Pancreas (tissue), 10 donors: ENCODE measurements at regions not wholly inside any gene's neighbourhood (a gene's known extent, or its start where the extent isn't known, plus 50 kb on each side); places are given as distances from the start of the nearest gene placed in this dataset.

Experiments
- ATAC-seq, 4 donors: fragments of 200-7000 bp; cut with Tn5 transposase; one replicate each; pipeline versions ENCODE4 v1.8.0 to v1.9.1; 2020; ENCODE audit warnings: mild to moderate bottlenecking in 4 of 4, moderate library complexity in 4 of 4
- DNase-seq, 6 donors: peaks; one replicate each; pipeline ENCODE4 v3.0.0-alpha.2; 2020
- FAIRE-seq: peaks from 2 replicates; lab custom pipeline; 2012; peaks lifted over from hg19 to GRCh38; lab: Jason Lieb, UNC
- H3K27ac ChIP-seq, 4 donors: fragments of 200-600 bp; sonication (generic); 1 replicate in 3 of 4; 2 replicates in 1 of 4; pipeline versions ENCODE4 v1.5.0 to v1.8.0; 2020
- H3K27me3 ChIP-seq, 4 donors: fragments of 200-600 bp; one replicate each; pipeline ENCODE4 v1.8.0; 2021
- H3K36me3 ChIP-seq, 3 donors: fragments of 200-600 bp; sonication (generic) in 1 of 3; one replicate each; pipeline versions ENCODE4 v1.5.0 to v1.8.0; 2020 to 2021
- H3K4me1 ChIP-seq, 3 donors: fragments of 200-600 bp; one replicate each; pipeline ENCODE4 v1.8.0; 2021
- H3K4me3 ChIP-seq, 4 donors: fragments of 200-600 bp; sonication (generic) in 2 of 4; one replicate each; pipeline versions ENCODE4 v1.5.0 to v1.8.0; 2020 to 2021
- H3K9me3 ChIP-seq, 4 donors: fragments of 200-600 bp; one replicate each; pipeline ENCODE4 v1.8.0; 2021
- WGBS, 2 donors: extraction: QIAGEN DNeasy Blood & Tissue Kit; methylation state at CpG; one replicate each; pipeline ENCODE4 v1.1.7; 2013; 5-methylcytosine and 5-hydroxymethylcytosine counted together
- intact Hi-C, 3 donors: fragments of 100-400 bp; cut with DNase I; formaldehyde crosslinking; loops; one replicate each; pipeline versions ENCODE4 v1.11.1 to v1.14.2; 2022
- TF ChIP-seq, protein P1 (sequence below), 4 donors: fragments of 200-600 bp; sonication (generic) in 3 of 4; IDR thresholded peaks; one replicate each; pipeline versions ENCODE4 v1.5.0 to v1.8.0; 2021; ENCODE audit warnings: antibody characterized with exemption in 4 of 4
- donor health status: healthy with polysubstance abuse.
- donor health status: DM: no; HTN: no; CAD: no; lungs with moderate emphysema.
- donor health status: DM: no; HTN: no; CAD: no.
- donor health status: control.
- donor health status: control.
- donor health status: Bipolar disorder and iron deficiency.
- donor health status: DM: yes; HTN: yes; CAD: no.
- donor health status: DM: no; HTN: no; CAD: no.
- donor health status: DM: no; HTN: no; CAD: no.
- donor health status: DM: yes; HTN: yes; CAD: no.

DNA sequence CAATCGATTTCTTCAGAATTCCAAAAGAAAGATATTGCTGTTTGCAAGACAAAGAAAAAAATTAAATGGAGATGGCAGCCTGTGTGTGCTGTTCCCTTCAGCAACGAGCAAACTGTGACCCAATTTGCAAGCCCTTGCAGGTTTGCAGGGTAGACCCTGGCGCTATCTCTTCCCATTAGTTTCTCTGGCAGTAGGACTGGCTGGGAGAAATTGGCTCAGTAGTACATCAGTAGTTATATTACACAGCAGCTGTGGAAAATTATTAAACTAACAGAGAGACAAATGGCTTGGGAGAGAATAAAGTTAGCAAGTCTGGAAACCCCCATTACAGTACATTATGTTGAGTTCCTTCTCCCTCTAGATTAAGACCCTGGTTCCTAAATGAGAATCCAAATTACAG is 116.4 kb upstream of the ITGB1 start:
- no peak overlapping the region for H3K4me3 ChIP-seq
- no peaks in the 10 kb centered on the region for H3K9me3 ChIP-seq
- intact Hi-C loops, result no loop called here
- TF ChIP-seq, protein P1, sequence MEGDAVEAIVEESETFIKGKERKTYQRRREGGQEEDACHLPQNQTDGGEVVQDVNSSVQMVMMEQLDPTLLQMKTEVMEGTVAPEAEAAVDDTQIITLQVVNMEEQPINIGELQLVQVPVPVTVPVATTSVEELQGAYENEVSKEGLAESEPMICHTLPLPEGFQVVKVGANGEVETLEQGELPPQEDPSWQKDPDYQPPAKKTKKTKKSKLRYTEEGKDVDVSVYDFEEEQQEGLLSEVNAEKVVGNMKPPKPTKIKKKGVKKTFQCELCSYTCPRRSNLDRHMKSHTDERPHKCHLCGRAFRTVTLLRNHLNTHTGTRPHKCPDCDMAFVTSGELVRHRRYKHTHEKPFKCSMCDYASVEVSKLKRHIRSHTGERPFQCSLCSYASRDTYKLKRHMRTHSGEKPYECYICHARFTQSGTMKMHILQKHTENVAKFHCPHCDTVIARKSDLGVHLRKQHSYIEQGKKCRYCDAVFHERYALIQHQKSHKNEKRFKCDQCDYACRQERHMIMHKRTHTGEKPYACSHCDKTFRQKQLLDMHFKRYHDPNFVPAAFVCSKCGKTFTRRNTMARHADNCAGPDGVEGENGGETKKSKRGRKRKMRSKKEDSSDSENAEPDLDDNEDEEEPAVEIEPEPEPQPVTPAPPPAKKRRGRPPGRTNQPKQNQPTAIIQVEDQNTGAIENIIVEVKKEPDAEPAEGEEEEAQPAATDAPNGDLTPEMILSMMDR (IDR thresholded peaks at IDR 0.05), result no peak
- FAIRE-seq (no peak), ATAC-seq (peak in 3 of 4 donors; percentile 45 to 71 (median 66)), DNase-seq (no peak)
- 49% methylated on average over 3 of the region's 3 CpGs for WGBS, 2 donors
- H3K4me1 ChIP-seq, result no peaks in the 10 kb centered on the region
- peak overlapping the region in 2 of 4 donors; percentile 13 to 52 for H3K27ac ChIP-seq
- H3K27me3 ChIP-seq, result no peaks in the 10 kb centered on the region
- no peaks in the 10 kb centered on the region for H3K36me3 ChIP-seq

DNA sequence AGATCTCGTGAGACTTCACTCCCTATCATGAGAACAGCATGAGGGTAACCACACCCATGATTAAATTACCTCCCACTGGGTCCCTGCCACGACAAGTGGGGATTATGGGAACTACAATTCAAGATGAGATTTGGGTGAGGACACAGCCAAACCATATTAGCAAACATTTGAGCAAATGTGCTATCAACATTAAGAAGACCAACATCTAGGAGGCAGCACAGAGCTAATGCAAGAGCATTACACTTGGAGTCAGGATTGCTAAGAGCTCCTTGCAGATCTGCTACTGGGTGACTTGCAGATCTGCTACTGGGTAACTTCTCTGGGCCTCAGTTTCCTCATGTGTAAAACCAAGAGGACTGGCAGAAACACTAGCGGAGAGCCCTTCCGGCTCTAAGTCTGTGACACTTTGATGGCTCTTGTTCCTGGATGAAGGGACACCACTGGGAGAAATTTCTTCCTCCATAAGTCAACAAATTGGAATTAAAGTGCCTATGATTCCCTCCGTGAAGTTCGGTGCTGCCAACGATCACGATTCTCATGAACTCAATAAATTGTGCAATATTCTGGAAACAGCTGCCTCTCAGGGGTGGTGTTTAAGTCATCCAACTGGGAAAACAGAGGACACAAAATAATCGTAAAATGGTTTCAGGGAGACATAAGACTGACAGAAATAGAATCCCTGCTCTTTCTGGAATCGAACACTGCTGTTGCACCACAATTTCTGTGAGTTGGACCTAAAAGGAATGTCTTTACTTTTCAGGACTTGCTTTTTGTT is 115.8 kb upstream of the ITGB1 start:
- no peak for FAIRE-seq

DNA sequence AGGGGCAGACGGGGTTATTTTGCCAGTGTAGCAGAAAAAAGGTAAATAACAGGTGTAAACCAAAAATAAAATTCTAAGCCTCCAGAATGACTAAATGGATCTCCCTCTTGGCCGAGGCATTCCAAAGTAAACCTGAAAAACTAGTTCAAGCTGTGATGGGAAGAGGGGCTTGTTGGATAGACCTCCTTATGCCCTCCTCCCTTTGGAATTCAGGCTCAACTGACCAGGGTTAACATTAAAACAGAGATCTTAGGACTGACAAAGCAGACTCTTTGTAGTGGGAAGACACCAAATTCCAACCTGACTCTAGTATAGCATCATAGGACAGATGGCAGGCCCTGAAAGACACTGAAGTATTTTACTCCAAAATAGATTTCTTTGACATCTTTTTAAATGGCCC is 113.8 kb upstream of the ITGB1 start:
- FAIRE-seq, result no peak

More for the DNA sequence above, 115.8 kb upstream of the ITGB1 start:
- Histone ChIP-seq H3K36me3 (no peaks in the 10 kb centered on the region), H3K4me3 (no peak overlapping the region), H3K27ac (peak overlapping the region in 2 of 4 donors; percentile 13 to 52), H3K9me3 (no peaks in the 10 kb centered on the region), H3K27me3 (no peaks in the 10 kb centered on the region), H3K4me1 (no peaks in the 10 kb centered on the region)
- TF ChIP-seq, protein P1 (IDR thresholded peaks at IDR 0.05), result no peak
- intact Hi-C loops, result no loop called here
- peak in 2 of 4 donors; percentile 27 to 30 for ATAC-seq
- WGBS, 2 donors, result 58 to 67% methylated on average over 10 of the region's 10 CpGs
- DNase-seq, result no peak

DNA sequence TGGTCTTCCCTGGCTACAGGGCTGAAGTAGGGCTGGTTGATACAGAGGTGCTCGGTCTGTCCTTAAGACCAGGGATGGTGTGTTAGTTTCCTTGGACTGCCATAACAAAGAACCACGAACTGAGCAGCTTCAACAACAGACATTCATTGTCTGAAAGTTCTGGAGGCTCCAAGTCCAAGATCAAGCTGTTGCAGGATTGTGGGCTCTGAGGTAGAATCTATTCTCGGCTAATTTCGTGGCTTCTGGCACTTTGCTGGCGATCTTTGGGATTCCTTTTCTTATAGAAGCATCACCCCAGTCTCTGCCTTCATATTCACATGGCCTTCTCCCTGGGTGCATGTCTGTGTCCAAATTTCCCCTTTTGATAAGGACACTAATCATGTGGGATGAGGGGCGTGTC is 112.1 kb upstream of the ITGB1 start:
- peaks cover 0 to 6% (median 0%) of the 10 kb centered on the region in 3 donors for H3K4me1 ChIP-seq
- no peaks in the 10 kb centered on the region for H3K27me3 ChIP-seq
- H3K9me3 ChIP-seq, result no peaks in the 10 kb centered on the region
- TF ChIP-seq, protein P1 (IDR thresholded peaks at IDR 0.05), result no peak
- no peak for FAIRE-seq
- ATAC-seq, result no peak
- DNase-seq, result no peak
- H3K36me3 ChIP-seq, result no peaks in the 10 kb centered on the region
- intact Hi-C loops, result no loop called here
- 86 to 92% methylated on average over 6 of the region's 6 CpGs for WGBS, 2 donors
- H3K27ac ChIP-seq, result no peak overlapping the region
- no peak overlapping the region for H3K4me3 ChIP-seq

More for the DNA sequence above, 113.8 kb upstream of the ITGB1 start:
- intact Hi-C loops, result no loop called here
- H3K27me3 ChIP-seq, result no peaks in the 10 kb centered on the region
- H3K4me1 ChIP-seq, result peaks cover 0 to 3% (median 0%) of the 10 kb centered on the region in 3 donors
- DNase-seq (no peak), ATAC-seq (peak in 1 of 4 donors; percentile 47)
- H3K36me3 ChIP-seq, result no peaks in the 10 kb centered on the region
- TF ChIP-seq, protein P1 (IDR thresholded peaks at IDR 0.05), result no peak
- H3K4me3 ChIP-seq, result no peak overlapping the region
- no peaks in the 10 kb centered on the region for H3K9me3 ChIP-seq
- WGBS, 2 donors, result 64 to 65% methylated on average over 2 of the region's 2 CpGs
- peak overlapping the region in 1 of 4 donors; percentile 28 for H3K27ac ChIP-seq

DNA sequence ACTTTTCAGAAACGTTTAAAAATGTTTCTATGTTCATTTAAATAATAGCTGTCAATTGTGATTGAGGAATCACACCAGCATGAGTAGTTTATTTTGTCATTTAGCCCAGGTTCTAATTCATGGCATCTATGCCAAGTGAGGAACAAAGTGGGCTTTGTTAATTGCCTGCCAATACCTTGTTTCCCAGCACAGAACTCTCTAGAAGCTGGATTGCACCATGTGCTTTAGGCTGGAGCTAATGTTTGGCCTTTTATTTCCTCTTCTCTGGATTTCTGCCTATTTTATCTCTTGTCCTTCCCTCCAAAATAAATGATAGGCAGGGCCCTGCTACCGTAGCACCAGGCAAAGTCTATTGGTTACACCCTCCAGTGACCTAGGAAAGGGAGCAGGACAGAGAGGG is 109.9 kb upstream of the ITGB1 start:
- no peaks in the 10 kb centered on the region for H3K36me3 ChIP-seq
- no peak for ATAC-seq
- H3K27ac ChIP-seq, result peak overlapping the region in 1 of 4 donors; percentile 42
- H3K9me3 ChIP-seq, result no peaks in the 10 kb centered on the region
- WGBS, 2 donors, result 49 to 53% methylated on average over 2 of the region's 2 CpGs
- H3K4me3 ChIP-seq, result no peak overlapping the region
- no peaks in the 10 kb centered on the region for H3K27me3 ChIP-seq
- intact Hi-C loops, result no loop called here
- TF ChIP-seq, protein P1 (IDR thresholded peaks at IDR 0.05), result no peak
- DNase-seq, result no peak
- H3K4me1 ChIP-seq, result peaks cover 0 to 6% (median 0%) of the 10 kb centered on the region in 3 donors
- FAIRE-seq, result no peak
